ENCODE measurements at regions not wholly inside any gene's neighbourhood (a gene's known extent, or its start where the extent isn't known, plus 50 kb on each side); places are given as distances from the start of the nearest gene placed in this dataset.

GRCh38 chr1:22350171-22350923 is 101.3 kb upstream of the ZBTB40 start:
- TF ChIP-seq FOXK2 (IDR thresholded peaks at IDR 0.05) (no peak), CTBP1 (IDR thresholded peaks at IDR 0.05; ENCODE audit: borderline replicate concordance) (no peak), ELF4 (IDR thresholded peaks at IDR 0.05) (no peak), PKNOX1 (IDR thresholded peaks at IDR 0.05) (peak; percentile 73), FOXA1 (IDR thresholded peaks at IDR 0.05) (no peak), SUZ12 (IDR thresholded peaks at IDR 0.05) (no peak), TARDBP (IDR thresholded peaks at IDR 0.05) (no peak), LEF1 (IDR thresholded peaks at IDR 0.05; ENCODE audit: borderline replicate concordance) (no peak), SP1 (IDR thresholded peaks at IDR 0.05) (no peak), NFRKB (IDR thresholded peaks at IDR 0.05) (no peak), ARNT (IDR thresholded peaks at IDR 0.05) (no peak), FOXM1 (IDR thresholded peaks at IDR 0.05; ENCODE audit: borderline replicate concordance) (no peak)
